H1 (cell line): ENCODE measurements at regions not wholly inside any gene's neighbourhood (a gene's known extent, or its start where the extent isn't known, plus 50 kb on each side); places are given as distances from the start of the nearest gene placed in this dataset.

Source experiments
- CTCF ChIA-PET: fragments of 300-600 bp; sonication (Branson Sonifier 250); formaldehyde crosslinking; loops from one replicate; lab custom pipeline; 2021; ENCODE audit not compliant: partially characterized antibody; lab: Charles Lee
- POLR2A ChIA-PET: fragments of 300-600 bp; sonication (Branson Sonifier 250); formaldehyde crosslinking; loops from one replicate; lab custom pipeline; 2021; ENCODE audit warnings: inconsistent platforms; ENCODE audit not compliant: partially characterized antibody; lab: Charles Lee
- DNase-seq, 2 experiments: peaks; one replicate each; pipeline versions ENCODE4 v3.0.0 to v3.0.0-alpha.2; 2010 to 2022; ENCODE audit warnings: low spot score in 2 of 2, low read depth in 1 of 2, mixed read lengths in 1 of 2
- FAIRE-seq: peaks from 2 replicates; lab custom pipeline; 2011; peaks lifted over from hg19 to GRCh38; lab: Jason Lieb, UNC
- H2AFZ ChIP-seq: 2 replicates; pipeline ENCODE4 v1.8.1; 2012; ENCODE audit warnings: low read length, inconsistent platforms
- H2AK5ac ChIP-seq: 2 replicates; pipeline ENCODE4 v1.6.1; 2013; ENCODE audit warnings: low read depth, low read length
- H2BK120ac ChIP-seq: replicated peaks from 2 replicates; pipeline ENCODE3; 2013; ENCODE audit warnings: low read depth, low read length, inconsistent platforms
- H2BK12ac ChIP-seq: 2 replicates; pipeline ENCODE4 v1.6.1; 2013; ENCODE audit warnings: low read depth, low read length
- H2BK15ac ChIP-seq: 2 replicates; pipeline ENCODE4 v1.6.1; 2013; ENCODE audit warnings: low read length
- H2BK20ac ChIP-seq: 2 replicates; pipeline ENCODE4 v1.6.1; 2013; ENCODE audit warnings: low read length
- H2BK5ac ChIP-seq: 2 replicates; pipeline ENCODE4 v1.6.1; 2013; ENCODE audit warnings: low read depth, low read length
- H3K14ac ChIP-seq: 2 replicates; pipeline ENCODE4 v1.6.1; 2013; ENCODE audit warnings: inconsistent platforms; ENCODE audit not compliant: insufficient read length
- H3K18ac ChIP-seq: 2 replicates; pipeline ENCODE4 v1.6.1; 2013; ENCODE audit warnings: low read length; ENCODE audit errors: extremely low read depth
- H3K23ac ChIP-seq: 2 replicates; pipeline ENCODE4 v1.6.1; 2013; ENCODE audit warnings: inconsistent platforms; ENCODE audit not compliant: insufficient read length
- H3K23me2 ChIP-seq: 2 replicates; pipeline ENCODE4 v1.6.1; 2013; ENCODE audit warnings: low read depth, low read length
- H3K27ac ChIP-seq: 2 replicates; pipeline ENCODE4 v1.6.1; 2011; ENCODE audit warnings: low read depth, low read length, inconsistent platforms
- H3K27me3 ChIP-seq, 4 experiments: replicated peaks in 1 of 4; 1 replicate in 1 of 4; 2 replicates in 3 of 4; pipeline versions ENCODE4 v1.6.1 to v1.8.1; 2011 to 2013; ENCODE audit warnings: low read length in 3 of 4, mild to moderate bottlenecking in 3 of 4, inconsistent platforms in 2 of 4, mixed read lengths in 2 of 4, moderate library complexity in 1 of 4; ENCODE audit not compliant: control insufficient read depth in 3 of 4, insufficient read depth in 3 of 4; ENCODE audit errors: extremely low read depth in 1 of 4
- H3K36me3 ChIP-seq, 4 experiments: 2 replicates each; pipeline versions ENCODE4 v1.6.1 to v1.8.1; 2011 to 2013; ENCODE audit warnings: mild to moderate bottlenecking in 4 of 4, low read length in 3 of 4, moderate library complexity in 2 of 4, control low read depth in 1 of 4, inconsistent platforms in 1 of 4; ENCODE audit not compliant: insufficient read depth in 4 of 4, control insufficient read depth in 2 of 4
- H3K4ac ChIP-seq: replicated peaks from 2 replicates; pipeline ENCODE3; 2013; ENCODE audit warnings: low read length, low read depth, mixed read lengths, inconsistent platforms; ENCODE audit not compliant: insufficient read length
- H3K4me1 ChIP-seq, 4 experiments: replicated peaks in 1 of 4; 1 replicate in 1 of 4; 2 replicates in 3 of 4; pipeline versions ENCODE4 v1.6.1 to v1.8.1; 2011 to 2013; ENCODE audit warnings: low read length in 3 of 4, inconsistent platforms in 2 of 4, mixed read lengths in 1 of 4; ENCODE audit not compliant: insufficient read depth in 4 of 4, control insufficient read depth in 3 of 4
- H3K4me2 ChIP-seq, 2 experiments: 2 replicates each; pipeline versions ENCODE4 v1.6.1 to v1.8.1; 2011 to 2013; ENCODE audit warnings: low read depth in 2 of 2, low read length in 2 of 2, control low read depth in 1 of 2, inconsistent platforms in 1 of 2, mild to moderate bottlenecking in 1 of 2; ENCODE audit not compliant: insufficient read depth in 1 of 2
- H3K4me3 ChIP-seq, 4 experiments: fragments of 200-600, 300-600 bp in 1 of 4; sonication (generic), shearing (Covaris generic), sonication (Bioruptor Twin) in 1 of 4; 2 replicates each; pipeline versions ENCODE4 v1.5.1 to v1.8.1; 2011 to 2016; ENCODE audit warnings: low read length in 4 of 4, low read depth in 3 of 4, control low read depth in 2 of 4, inconsistent platforms in 2 of 4, mild to moderate bottlenecking in 2 of 4, mixed read lengths in 1 of 4, moderate library complexity in 1 of 4; ENCODE audit not compliant: insufficient read depth in 2 of 4; ENCODE audit errors: extremely low read depth in 1 of 4
- H3K56ac ChIP-seq: replicated peaks from 2 replicates; pipeline ENCODE3; 2013; ENCODE audit warnings: low read depth, mild to moderate bottlenecking, mixed read lengths, low read length, inconsistent platforms; ENCODE audit not compliant: insufficient read length
- H3K79me1 ChIP-seq: 2 replicates; pipeline ENCODE4 v1.6.1; 2013; ENCODE audit warnings: low read depth, low read length, control low read depth
- H3K79me2 ChIP-seq, 2 experiments: 2 replicates each; pipeline versions ENCODE4 v1.6.1 to v1.8.1; 2012 to 2013; ENCODE audit warnings: low read length in 2 of 2, mild to moderate bottlenecking in 2 of 2, inconsistent platforms in 1 of 2; ENCODE audit not compliant: insufficient read depth in 2 of 2, control insufficient read depth in 1 of 2
- H3K9ac ChIP-seq, 4 experiments: replicated peaks in 1 of 4; 1 replicate in 1 of 4; 2 replicates in 3 of 4; pipeline versions ENCODE4 v1.6.1 to v1.8.1; 2011 to 2013; ENCODE audit warnings: low read depth in 3 of 4, low read length in 3 of 4, control low read depth in 2 of 4, mild to moderate bottlenecking in 2 of 4, moderate library complexity in 2 of 4, inconsistent platforms in 1 of 4; ENCODE audit errors: extremely low read depth in 1 of 4
- H3K9me3 ChIP-seq, 2 experiments: 2 replicates each; pipeline versions ENCODE4 v1.6.1 to v1.8.1; 2012 to 2013; ENCODE audit warnings: mild to moderate bottlenecking in 2 of 2, moderate library complexity in 2 of 2, control low read depth in 1 of 2, inconsistent platforms in 1 of 2, low read depth in 1 of 2, low read length in 1 of 2, mixed read lengths in 1 of 2; ENCODE audit not compliant: insufficient read depth in 2 of 2
- H4K20me1 ChIP-seq, 2 experiments: replicated peaks in 1 of 2; 2 replicates each; pipeline versions ENCODE3 to v1.8.1; 2011 to 2013; ENCODE audit warnings: inconsistent platforms in 2 of 2, low read length in 2 of 2, mild to moderate bottlenecking in 1 of 2; ENCODE audit not compliant: insufficient read depth in 2 of 2, control insufficient read depth in 1 of 2
- H4K5ac ChIP-seq: 2 replicates; pipeline ENCODE4 v1.6.1; 2013; ENCODE audit warnings: low read length, low read depth, mixed read lengths, inconsistent platforms; ENCODE audit not compliant: insufficient read length
- H4K8ac ChIP-seq: 2 replicates; pipeline ENCODE4 v1.8.0; 2013; ENCODE audit warnings: mild to moderate bottlenecking, moderate library complexity, low read length, inconsistent platforms; ENCODE audit not compliant: insufficient read depth; ENCODE audit errors: extremely low read depth
- H4K91ac ChIP-seq: replicated peaks from 2 replicates; pipeline ENCODE3; 2013; ENCODE audit warnings: low read length, mixed read lengths, inconsistent platforms; ENCODE audit not compliant: insufficient read length
- ATF2 ChIP-seq: IDR thresholded peaks from 2 replicates; pipeline ENCODE4 v1.6.1; 2012; ENCODE audit warnings: low read length, inconsistent platforms
- GTF2F1 ChIP-seq: IDR thresholded peaks from 2 replicates; pipeline ENCODE4 v1.6.1; 2012; ENCODE audit warnings: low read depth, low read length, improper control_type of control experiment, borderline replicate concordance
- JUND ChIP-seq: IDR thresholded peaks from 2 replicates; pipeline ENCODE4 v1.6.1; 2011; ENCODE audit warnings: mild to moderate bottlenecking, improper control_type of control experiment, low read length
- SIRT6 ChIP-seq: IDR thresholded peaks from one replicate; pipeline ENCODE4 v1.7.1; 2012; ENCODE audit warnings: low read length, inconsistent platforms
- SRF ChIP-seq: IDR thresholded peaks from 2 replicates; pipeline ENCODE4 v1.6.1; 2011; ENCODE audit warnings: mild to moderate bottlenecking, low read depth, low read length, moderate library complexity
- whole genome bisulfite sequencing, 2 experiments: shearing (Covaris generic) in 1 of 2; methylation state at CpG; one replicate each; pipeline versions ENCODE4 v1.1.6 to v1.1.7; 2013 to 2015; ENCODE audit warnings: low lambda C conversion rate in 2 of 2, mixed read lengths in 2 of 2, inconsistent platforms in 1 of 2, low coverage in 1 of 2, missing lambda C conversion rate in 1 of 2; ENCODE audit not compliant: insufficient replicate concordance in 2 of 2, insufficient coverage in 1 of 2, insufficient read length in 1 of 2; ENCODE audit errors: extremely low coverage in 1 of 2, missing lambda C conversion rate in 1 of 2; 5-methylcytosine and 5-hydroxymethylcytosine counted together

GRCh38 chr7:132639983-132640382 lies 63.7 kb upstream of the PLXNA4 start:
- Histone ChIP-seq H2BK15ac (no peak overlapping the region), H2BK120ac (no peak overlapping the region), H3K36me3 (no peaks in the 10 kb centered on the region), H3K23ac (no peak overlapping the region), H2BK20ac (no peak overlapping the region), H2BK5ac (no peak overlapping the region), H3K4me3 (no peak overlapping the region), H3K4me1 (peaks cover 2 to 15% (median 9%) of the 10 kb centered on the region in 4 experiments; a peak in 6 of 7 replicates), H3K9ac (no peak overlapping the region), H2BK12ac (no peak overlapping the region), H3K9me3 (no peaks in the 10 kb centered on the region), H3K4ac (no peak overlapping the region), H3K4me2 (no peak overlapping the region)
- CTCF ChIA-PET: interaction anchor here (0.5 to 1.5 kb wide), 6 partner anchors 14 to 287 kb away, joined by 3 to 4 read pairs (median 4); no protein-coding TSS in a partner anchor
- TF ChIP-seq SIRT6 (no peak), GTF2F1 (no peak), ATF2 (no peak), SRF (no peak), JUND (no peak)
- TF ChIP-seq, all 59 proteins: peak for 0
- WGBS, 2 experiments: 96% methylated on average over 5 of the region's 5 CpGs; no CpG with 5 or more reads in 1 of the 2 experiments
- H3K23me2 ChIP-seq: no peaks in the 10 kb centered on the region
- no peak overlapping the region for H4K8ac ChIP-seq
- no peak overlapping the region for H3K56ac ChIP-seq
- H3K14ac ChIP-seq: no peak overlapping the region
- POLR2A ChIA-PET: no interaction called here
- H2AFZ ChIP-seq: no peak overlapping the region
- no peak overlapping the region for H4K91ac ChIP-seq
- H3K79me1 ChIP-seq: no peaks in the 10 kb centered on the region
- DNase-seq (no peak), FAIRE-seq (no peak)
- no peak overlapping the region for H4K5ac ChIP-seq
- no peaks in the 10 kb centered on the region for H3K79me2 ChIP-seq
- H4K20me1 ChIP-seq: no peaks in the 10 kb centered on the region
- H3K27me3 ChIP-seq: peaks cover 0 to 6% (median 1%) of the 10 kb centered on the region in 4 experiments; a peak in 2 of 7 replicates
- H2AK5ac ChIP-seq: no peak overlapping the region
- H3K27ac ChIP-seq: no peak overlapping the region
- no peak overlapping the region for H3K18ac ChIP-seq
